NB4 (cell line): ENCODE measurements at regions not wholly inside any gene's neighbourhood (a gene's known extent, or its start where the extent isn't known, plus 50 kb on each side); places are given as distances from the start of the nearest gene placed in this dataset.

ENCODE experiments used
- DNase-seq: peaks from one replicate; pipeline ENCODE4 v3.0.0; 2010; ENCODE audit warnings: low read depth
- H3K4me3 ChIP-seq: one replicate; pipeline ENCODE4 v1.5.1; 2011; ENCODE audit warnings: mild to moderate bottlenecking, low read depth, low read length, moderate library complexity
- MAX ChIP-seq: IDR thresholded peaks from 2 replicates; pipeline ENCODE4 v1.6.1; 2011; ENCODE audit warnings: low read depth, low read length
- MYC ChIP-seq: IDR thresholded peaks from 2 replicates; pipeline ENCODE4 v1.6.1; 2011; ENCODE audit warnings: low read depth, low read length
- POLR2A ChIP-seq: IDR thresholded peaks from 2 replicates; pipeline ENCODE4 v1.6.1; 2011; ENCODE audit warnings: mild to moderate bottlenecking; ENCODE audit not compliant: insufficient read length; ENCODE audit errors: extremely low read depth
- TF ChIP-seq, protein P1 (sequence below): IDR thresholded peaks from one replicate; pipeline ENCODE4 v1.5.1; 2012; ENCODE audit warnings: low read depth, low read length

DNA sequence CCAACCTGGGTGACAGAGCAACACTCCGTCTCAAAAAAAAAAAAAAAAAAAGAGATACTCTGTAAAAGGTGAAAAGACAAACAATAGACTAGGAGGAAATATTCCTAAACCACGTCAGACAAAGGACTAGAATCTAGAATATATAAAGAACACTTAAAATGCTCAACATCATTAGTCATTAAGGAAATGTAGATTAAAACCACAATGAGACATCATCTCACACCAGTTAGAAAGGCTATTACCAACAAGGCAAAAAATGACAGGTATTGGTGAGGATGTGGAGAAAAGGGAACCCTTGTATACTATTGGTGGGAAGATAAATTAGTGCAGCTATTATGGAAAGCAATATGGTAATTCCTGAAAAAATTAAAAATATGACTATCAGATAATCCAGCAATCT is 903.1 kb upstream of the SOX9 start:
- TF ChIP-seq MYC (no peak), POLR2A (no peak), MAX (no peak)
- TF ChIP-seq, protein P1, sequence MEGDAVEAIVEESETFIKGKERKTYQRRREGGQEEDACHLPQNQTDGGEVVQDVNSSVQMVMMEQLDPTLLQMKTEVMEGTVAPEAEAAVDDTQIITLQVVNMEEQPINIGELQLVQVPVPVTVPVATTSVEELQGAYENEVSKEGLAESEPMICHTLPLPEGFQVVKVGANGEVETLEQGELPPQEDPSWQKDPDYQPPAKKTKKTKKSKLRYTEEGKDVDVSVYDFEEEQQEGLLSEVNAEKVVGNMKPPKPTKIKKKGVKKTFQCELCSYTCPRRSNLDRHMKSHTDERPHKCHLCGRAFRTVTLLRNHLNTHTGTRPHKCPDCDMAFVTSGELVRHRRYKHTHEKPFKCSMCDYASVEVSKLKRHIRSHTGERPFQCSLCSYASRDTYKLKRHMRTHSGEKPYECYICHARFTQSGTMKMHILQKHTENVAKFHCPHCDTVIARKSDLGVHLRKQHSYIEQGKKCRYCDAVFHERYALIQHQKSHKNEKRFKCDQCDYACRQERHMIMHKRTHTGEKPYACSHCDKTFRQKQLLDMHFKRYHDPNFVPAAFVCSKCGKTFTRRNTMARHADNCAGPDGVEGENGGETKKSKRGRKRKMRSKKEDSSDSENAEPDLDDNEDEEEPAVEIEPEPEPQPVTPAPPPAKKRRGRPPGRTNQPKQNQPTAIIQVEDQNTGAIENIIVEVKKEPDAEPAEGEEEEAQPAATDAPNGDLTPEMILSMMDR = no peak

DNA sequence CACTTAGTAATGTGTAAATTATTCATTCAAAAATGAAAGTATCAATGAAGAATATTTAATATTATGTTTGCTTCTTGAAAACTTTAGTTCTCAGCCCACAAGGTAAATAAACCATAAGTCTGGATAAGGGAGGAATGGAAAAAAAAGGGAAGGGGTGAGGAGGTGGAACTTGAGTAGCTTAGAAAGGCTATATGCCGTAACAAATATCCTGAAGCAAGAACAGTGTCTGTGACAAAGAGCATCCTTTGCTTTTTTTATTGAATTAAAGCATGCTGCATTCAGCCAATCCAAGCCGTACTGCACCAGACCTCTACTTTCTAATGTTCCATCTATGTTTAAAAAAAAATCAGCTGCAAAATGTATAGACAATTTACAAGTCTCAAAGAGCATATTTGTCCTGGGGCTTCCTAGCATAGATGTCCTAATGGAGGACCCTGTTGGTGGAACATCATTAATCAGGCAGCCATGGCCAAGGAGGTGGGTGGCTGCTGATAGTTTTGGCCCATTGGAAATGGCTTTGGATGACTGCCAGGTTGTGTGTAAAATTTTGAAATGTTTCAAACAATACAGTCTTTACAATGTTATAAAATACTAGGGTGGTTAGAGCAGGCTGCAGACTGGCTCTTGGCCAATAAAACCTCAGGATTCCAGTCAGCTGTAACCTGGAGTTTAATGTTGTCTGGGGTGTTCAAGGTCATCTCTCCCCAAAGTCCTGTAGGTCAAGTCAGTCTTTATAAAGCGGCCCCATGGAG is 895.8 kb upstream of the SOX9 start:
- H3K4me3 ChIP-seq = no peak overlapping the region
- TF ChIP-seq POLR2A (no peak), MYC (no peak), MAX (no peak)
- TF ChIP-seq, protein P1 = no peak
- no peak for DNase-seq

More for the DNA sequence above, 903.1 kb upstream of the SOX9 start:
- no peak overlapping the region for H3K4me3 ChIP-seq
- no peak for DNase-seq

DNA sequence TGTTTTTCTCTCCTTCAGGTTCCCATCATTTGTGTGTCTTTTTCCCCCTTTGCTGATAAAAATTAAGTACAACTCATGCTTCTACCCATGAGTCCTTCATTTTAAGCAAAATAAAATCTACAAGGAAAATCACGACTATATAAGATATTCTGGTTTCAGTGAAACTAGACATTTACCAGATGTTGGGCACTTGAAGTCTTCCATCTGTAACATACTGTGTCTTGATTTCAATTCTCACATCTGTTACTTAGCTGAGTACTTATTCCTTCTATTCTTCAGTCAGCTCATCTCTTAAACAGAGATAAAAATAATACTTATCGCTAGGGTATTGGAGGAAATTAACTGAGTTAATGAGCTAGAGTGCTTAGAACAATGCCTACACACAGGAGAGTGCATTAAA is 893.0 kb upstream of the SOX9 start:
- no peak for DNase-seq
- no peak overlapping the region for H3K4me3 ChIP-seq
- TF ChIP-seq MYC (no peak), MAX (no peak), POLR2A (no peak)
- TF ChIP-seq, protein P1 = no peak

- no peak for DNase-seq
- no peak overlapping the region for H3K4me3 ChIP-seq
- TF ChIP-seq MAX (no peak), MYC (no peak), POLR2A (no peak)
- TF ChIP-seq, protein P1 = no peak
Observed at GRCh38 chr17:71229070-71229469, 891.8 kb upstream of the SOX9 start.

DNA sequence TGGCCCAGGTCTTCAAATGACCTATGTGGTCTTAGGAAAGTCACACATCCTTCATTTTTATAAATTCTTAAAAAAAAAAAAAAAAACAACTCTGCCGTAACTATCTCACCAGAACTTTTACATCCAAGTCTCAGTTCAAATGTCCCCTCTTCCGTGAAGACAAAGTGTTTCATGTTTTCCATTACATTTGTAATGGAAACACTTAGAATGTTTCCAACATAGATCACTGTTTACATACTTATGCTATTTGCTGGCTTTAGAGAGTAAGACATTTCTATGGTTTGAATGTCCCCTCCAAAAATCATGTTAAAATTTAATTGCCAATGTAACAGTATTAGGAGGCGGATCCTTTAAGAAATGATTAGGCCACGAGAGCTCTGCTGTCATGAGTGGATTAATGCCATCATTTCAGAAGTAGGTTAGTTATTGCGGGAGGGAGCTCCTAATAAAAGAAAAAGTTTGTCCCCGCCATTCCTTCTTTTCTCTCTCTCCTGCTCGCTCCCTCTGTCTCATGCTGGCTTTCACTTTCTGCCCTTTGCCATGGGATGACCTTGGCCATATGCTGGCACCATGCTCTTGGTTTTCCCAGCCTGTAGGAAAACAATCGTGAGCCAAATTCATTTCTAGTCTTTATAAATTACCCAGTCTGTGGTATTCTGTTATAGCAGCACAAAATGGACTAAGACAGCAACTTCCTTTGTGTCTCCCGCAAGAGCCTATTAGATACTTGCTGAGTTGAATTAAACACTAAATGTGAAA is 887.8 kb upstream of the SOX9 start:
- no peak overlapping the region for H3K4me3 ChIP-seq
- no peak for TF ChIP-seq POLR2A
- TF ChIP-seq, protein P1 = no peak
- TF ChIP-seq MYC = no peak
- no peak for TF ChIP-seq MAX

More for the DNA sequence above, 887.8 kb upstream of the SOX9 start:
- no peak for DNase-seq
